ENCODE measurements at regions not wholly inside any gene's neighbourhood (a gene's known extent, or its start where the extent isn't known, plus 50 kb on each side); places are given as distances from the start of the nearest gene placed in this dataset.

DNA sequence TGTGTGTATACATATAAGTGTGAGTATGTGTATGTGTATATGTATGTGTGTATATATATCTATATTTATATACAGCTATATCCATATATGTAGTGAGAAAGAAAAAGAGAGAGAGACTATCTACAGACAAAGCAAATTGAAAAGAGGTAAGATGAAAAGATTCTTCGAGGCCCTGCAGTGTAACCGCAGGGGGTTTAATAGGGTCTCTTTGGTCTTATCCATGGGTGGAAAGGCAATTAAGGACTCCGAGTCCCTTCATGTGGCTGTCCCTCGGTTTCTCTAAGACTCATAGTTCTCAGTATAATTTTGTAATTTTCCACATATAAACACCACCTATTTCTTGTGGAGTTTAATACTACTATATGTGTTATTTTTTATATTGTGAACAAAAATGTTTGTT lies 50.6 kb upstream of the JAZF1 start:
- DNase-seq, result no peak

DNA sequence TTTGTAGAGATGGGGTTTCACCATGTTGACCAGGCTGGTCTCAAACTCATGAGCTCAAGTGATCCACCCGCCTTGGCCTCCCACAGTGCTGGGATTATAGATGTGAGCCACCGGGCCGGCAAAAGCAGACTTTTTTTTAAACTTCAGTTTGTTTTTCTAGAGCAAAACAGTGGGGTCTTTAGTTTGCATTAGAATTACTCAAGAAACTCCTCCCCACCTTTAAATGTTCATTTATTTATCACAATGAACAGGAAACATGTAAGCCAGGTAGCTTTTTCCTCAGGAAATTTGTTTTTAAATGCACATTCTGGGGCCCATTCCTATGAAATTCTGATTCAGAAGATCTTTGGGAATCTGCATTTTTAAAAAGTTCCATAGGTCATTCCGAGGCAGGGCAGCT lies 56.0 kb upstream of the JAZF1 start:
- no peak for DNase-seq

DNA sequence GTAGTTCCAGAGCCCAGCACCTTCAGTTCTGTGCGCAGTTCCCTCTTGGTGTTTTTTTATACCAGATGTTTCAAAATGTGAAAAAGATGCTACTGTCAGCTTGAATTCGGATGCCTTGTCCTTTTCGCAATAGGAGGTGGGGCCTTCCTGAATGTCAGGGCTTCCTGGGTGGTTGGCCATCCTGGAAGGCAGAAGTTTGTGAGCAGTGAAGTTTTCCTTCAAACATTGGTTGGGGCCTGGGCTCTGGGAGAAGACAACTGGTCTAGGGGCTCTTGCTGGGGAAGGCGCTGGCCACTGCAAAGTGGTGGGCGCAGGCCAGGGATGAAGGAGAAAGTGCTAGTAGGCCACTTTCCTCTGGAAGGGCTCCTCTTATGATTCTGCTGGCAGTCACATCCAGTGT lies 56.8 kb upstream of the JAZF1 start:
- no peak for DNase-seq

DNA sequence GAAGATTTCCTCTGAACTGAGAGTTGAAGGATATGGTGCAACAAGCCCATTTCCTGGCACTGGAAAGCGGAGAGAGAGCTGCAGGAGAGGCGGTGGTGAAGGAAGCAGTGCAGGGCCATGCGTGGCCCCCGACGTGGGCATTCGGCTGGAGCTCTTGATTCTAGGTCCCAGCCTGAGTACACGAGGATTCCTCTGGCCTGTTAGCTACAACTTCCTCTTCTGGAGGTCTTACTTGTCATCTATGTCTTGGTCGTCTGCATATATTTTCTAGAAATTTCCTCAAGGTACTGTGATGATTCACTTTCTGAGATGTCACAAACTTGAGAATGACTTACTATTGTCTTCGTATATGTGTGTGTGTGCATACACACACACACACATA lies 59.2 kb upstream of the JAZF1 start:
- DNase-seq, result no peak

DNA sequence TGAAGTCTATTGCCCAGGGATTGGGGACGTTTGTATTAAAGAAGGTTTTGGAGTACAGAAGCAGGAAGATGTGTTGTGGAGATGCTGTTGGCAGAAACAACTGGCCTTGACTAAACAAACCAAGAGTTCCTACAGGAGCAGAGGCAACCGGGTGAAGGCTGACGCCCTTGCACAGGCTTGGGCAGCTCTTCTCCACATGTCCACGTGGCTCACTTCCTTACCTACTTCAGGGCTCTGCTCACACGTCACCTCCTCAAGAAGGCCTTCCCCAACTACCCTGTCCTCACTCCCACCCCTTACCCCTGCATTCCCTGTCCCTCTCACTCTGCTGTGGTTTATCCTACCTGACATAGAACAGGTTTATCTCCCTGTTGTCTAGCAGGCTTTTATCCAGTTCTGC lies 59.9 kb upstream of the JAZF1 start:
- no peak for DNase-seq

DNA sequence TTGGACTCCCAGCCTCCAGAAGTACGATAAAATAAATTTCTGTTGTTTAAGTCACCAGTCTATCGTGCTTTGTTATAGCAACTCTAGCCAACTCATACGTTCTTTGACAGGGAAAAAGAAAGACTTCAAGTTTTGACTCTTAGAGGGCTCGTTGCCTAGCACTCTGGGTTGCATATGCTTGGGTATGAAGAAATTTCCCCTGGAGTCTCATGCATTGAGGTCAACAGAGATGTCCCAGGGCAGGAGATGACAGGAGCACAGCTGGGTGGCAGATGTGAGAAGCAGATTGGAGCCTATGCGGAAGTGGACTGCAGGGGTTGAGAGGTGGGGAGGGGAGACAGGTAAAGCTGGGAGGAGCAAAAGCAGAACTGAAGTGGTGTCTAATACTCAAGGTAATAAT lies 63.3 kb upstream of the JAZF1 start:
- DNase-seq, result no peak

- no peak for DNase-seq
Measured at GRCh38 chr7:28245123-28245878, 64.7 kb upstream of the JAZF1 start.

DNA sequence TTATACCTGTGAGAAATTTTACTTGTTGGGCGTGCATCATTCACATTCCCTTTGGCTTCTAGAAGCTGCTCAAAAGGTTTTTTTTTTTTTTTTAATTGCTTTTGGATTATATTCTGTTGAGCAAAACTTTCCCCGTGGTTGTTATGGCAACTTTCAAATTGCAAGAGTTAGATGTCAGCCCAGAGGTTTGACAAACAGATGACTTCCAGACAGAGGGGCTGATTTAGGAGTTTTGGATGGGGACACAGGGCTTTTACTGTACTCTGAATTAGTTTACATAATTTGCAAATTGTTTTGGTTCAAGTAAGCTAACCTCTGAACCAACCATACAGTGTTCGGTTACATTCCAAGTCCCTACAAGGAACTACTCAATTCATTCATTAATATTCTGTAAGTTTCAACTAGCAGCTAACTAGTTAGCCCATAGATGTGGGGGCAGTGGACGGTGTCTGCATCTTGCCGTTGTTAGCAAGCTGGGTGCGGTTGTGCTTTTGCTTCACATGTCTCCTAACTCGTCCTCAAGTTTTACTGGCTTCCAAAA lies 66.4 kb upstream of the JAZF1 start:
- no peak for DNase-seq

GRCh38 chr7:28258240-28258639 lies 77.6 kb upstream of the JAZF1 start:
- DNase-seq, result no peak

DNA sequence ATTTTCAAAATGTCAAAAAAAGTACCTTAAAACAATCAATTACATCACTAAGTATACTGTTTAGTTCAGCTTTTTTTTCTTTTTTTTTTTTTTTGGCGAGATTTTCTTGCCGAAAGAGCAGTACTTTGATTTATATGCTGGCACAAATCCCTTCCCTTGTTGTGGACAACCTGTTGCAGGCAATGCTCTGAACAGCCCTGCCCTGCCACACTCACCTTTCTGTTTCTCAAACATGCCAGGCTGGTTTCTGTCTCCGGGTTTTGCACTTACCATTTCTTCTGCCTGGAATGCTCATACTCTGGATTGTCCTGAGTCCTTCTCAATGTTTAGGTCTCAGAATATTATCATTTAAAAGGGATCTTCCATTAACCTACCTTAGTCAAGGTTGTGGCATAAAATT lies 80.4 kb upstream of the JAZF1 start:
- DNase-seq, result no peak

DNA sequence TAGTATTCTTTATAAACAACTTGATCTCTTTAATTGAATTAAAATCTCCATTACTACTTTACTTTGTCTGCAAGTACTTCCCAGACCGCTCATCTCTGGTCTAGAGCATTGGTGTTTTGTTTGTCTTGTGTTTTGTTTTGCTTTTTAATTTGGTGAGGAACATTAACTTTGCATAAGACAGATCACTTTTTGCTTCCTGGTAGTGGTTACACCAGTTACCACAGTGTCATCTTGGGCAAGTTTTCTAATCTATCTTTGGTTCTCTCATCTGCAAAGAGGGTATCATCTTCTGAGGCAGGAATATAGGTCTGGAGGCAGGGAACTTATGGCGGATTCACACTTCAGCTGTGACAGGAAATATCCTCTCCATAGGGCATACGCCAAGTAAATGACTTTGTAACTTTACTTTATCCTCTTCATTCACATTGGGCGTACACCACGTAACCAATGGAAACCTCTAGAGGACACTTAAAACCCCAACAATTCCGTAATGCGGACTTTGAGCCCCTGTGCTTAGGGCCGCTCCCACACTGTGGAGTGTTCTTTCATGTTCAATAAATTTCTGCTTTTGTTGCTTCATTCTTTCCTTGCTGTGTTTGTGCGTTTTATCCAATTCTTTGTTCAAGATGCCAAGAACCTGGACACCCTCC lies 83.2 kb upstream of the JAZF1 start:
- no peak for DNase-seq

DNA sequence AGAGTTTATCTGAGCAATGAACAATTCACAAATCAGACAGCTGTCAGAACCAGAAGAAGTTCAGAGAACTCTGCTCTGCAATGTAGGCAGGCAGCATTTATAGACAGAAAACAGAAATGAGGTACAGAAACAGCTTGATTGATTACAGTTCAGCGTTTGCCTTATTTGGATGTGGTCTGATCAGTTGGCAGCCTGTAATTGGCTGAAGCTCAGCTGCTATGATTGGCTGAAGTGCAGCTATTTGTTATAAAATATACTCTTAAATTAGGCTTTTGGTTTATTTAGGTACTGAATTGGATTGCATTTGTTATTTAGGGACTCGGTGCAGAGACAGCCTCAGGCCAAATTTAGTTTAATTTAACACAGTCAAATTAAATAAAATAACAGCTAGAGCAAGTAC lies 85.8 kb upstream of the JAZF1 start:
- DNase-seq, result no peak

DNA sequence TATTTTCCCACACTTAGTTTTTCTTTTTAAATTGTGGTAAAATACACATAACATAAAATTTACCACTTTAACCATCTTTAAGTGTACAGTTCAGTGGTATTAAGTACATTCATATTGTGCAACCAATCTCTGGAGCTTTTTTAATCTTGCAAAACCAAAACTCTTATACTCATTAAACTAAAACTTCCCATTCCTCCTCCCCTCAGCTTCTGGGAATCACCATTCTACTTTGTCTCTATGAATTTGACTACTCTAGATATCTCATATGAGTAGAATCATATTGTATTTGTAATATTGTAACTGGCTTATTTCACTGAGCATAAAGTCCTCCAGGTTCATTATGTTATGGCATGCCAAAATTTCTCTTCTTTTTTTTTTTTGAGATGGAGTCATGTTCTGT lies 86.4 kb upstream of the JAZF1 start:
- DNase-seq, result no peak

DNA sequence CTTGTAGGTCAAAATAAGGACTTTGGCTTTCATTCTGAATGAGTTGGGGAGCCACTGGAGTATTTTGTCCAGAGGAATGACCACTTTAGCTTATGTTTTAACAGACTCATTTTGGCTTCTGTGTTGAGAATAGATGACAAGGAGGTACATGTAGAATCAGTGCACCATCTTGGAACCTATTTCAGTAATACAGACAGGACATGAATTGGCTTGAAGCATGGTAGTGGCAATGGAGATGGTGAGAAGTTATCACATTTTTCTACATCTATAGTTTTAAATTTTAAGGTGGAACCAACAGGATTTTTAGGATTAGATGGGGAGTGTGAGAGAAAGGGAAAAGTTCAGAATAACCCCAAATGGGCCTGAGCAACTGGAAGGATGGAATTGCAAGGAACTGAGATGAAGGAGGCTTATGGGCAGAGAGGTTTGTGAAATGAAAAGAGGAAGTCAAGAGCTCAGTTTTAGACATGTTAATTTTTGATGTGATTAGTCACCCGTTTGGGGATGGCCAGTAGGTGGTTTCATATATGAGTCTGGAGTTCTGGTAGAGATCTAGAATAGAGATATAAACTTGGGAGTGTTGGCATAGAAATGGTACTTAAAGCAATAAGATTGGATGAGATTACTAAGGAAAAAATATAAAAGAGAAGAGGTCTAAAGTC lies 89.2 kb upstream of the JAZF1 start:
- no peak for DNase-seq

GRCh38 chr7:28270536-28270935 lies 89.9 kb upstream of the JAZF1 start:
- DNase-seq, result no peak

GRCh38 chr7:28272461-28272877 lies 91.9 kb upstream of the JAZF1 start:
- DNase-seq, result peak; percentile 64

GRCh38 chr7:28276298-28276697 lies 95.7 kb upstream of the JAZF1 start:
- DNase-seq, result no peak

- no peak for DNase-seq
Measured at GRCh38 chr7:28277364-28277763, 96.8 kb upstream of the JAZF1 start.

- no peak for DNase-seq
Measured at GRCh38 chr7:28277958-28278357, 97.4 kb upstream of the JAZF1 start.

DNA sequence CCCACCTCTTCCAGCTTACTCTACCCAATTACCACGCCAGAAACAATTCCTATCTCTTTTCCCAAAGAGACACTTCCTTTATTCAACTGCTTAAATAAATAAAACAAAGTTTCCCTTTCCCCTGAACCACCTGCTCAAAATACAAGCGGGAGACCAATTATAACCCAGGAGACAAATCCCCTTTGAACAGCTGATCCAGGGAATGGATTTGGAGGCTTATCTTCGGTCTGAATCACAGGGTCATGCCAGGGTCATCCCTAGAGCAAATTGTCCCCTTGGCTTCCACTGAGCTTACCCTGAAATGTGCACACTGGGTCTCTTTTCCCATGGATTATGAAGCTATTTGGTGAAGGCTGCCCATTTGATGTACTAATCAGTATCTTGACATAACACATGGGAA lies 99.9 kb upstream of the JAZF1 start:
- peak; percentile 73 for DNase-seq

DNA sequence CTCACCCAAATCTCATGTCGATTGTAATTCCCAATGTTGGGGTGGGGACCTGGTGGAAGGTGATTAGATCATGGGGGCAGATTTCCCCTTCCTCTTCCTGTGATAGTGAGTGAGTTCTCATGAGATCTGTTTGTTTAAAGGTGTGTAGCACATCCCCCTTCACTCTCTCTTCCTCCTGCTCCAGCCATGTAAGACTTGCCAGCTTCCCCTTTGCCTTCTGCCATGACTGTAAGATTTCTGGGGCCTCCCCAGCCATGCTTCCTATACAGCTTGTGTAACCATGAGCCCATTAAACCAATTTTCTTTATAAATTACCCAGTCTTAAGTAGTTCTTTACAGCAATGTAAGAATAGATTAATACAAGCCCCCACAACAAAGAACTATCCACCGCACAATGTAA lies 109.9 kb upstream of the JAZF1 start:
- DNase-seq, result no peak

GRCh38 chr7:28291559-28291958 lies 111.0 kb upstream of the JAZF1 start:
- no peak for DNase-seq

DNA sequence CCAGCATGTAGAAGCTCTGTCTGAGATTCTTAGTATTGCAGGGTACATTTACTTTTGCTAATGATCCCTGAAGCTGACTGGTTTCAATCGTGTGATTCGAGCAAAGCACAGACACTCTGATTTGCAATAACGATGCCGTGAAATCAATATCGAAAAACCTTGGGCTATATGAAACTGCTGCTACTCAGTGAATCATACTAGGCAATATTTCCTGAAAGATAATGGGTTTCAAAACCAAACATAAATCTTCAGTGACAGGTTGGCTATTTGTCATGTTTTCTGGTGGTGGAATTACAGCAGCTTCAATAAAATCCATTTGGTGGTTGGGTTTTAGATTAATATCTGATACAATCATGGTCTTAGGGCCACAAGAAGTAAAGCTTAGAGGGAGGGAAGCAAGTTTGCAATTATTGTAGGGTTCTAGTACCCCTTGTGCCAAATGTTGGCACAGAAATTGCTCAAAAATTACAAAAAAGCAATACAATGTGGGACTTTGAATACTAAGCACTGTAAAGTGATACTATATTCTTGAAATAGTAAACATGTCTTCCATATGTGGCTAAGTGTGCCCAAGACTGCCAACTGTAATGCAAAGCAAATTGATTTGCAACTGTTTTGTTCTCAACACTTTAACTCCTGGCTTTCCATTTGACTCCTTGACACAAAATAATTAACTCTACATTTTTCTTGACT lies 112.4 kb upstream of the JAZF1 start:
- peak; percentile 19 for DNase-seq

DNA sequence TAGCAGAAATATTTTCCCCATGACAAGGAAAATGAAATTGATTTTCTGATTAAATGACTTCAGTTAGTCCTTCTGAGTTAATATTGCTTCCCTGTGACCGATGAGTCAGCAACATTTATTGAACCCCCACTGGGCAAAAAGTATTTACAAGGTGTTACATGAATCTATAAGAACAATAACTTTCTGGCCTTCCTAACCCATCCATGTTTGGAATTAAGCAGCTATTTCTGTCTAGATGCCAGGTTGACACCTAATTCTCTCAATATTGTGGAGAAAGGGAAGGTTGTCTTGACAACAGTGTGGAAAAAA lies 112.9 kb upstream of the JAZF1 start:
- peak; percentile 9 for DNase-seq

All from eye (tissue), 1 donor.